ENCODE measurements at regions not wholly inside any gene's neighbourhood (a gene's known extent, or its start where the extent isn't known, plus 50 kb on each side); places are given as distances from the start of the nearest gene placed in this dataset.

DNA sequence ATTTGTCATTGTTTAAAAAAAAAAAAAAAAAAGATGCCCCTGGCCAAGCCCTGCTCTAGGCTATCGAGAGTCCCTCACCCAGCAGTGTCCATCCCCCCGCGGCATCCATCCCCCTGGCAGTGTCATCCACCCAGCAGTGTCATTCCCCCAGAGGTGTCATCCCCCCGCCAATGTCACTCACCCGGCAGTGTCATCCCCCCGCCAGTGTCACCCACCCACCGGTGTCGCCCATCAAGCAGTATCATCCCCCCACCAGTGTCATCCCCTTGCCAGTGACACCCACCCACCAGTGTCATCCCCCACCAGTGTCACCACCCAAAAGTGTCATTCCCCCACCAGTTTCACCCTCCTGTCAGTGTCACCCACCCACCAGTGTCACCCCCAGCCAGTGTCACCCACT lies 99.3 kb upstream of the PRR20G start:
- H4K20me1 ChIP-seq (ENCODE audit: insufficient read depth) = no peaks in the 10 kb centered on the region
- no peaks in the 10 kb centered on the region for H3K4me1 ChIP-seq (ENCODE audit: low read depth, poor library complexity, severe bottlenecking)
- no peak overlapping the region for H2AFZ ChIP-seq (ENCODE audit: low read depth)
- no peaks in the 10 kb centered on the region for H3K79me2 ChIP-seq (ENCODE audit: insufficient read depth, low read depth)
- H3K27ac ChIP-seq = no peak overlapping the region
- H3K27me3 ChIP-seq (ENCODE audit: insufficient read depth, low read depth) = no peaks in the 10 kb centered on the region; the same call in 1 of the 2 replicates
- H3K4me2 ChIP-seq = no peak overlapping the region
- no peak overlapping the region for H3K4me3 ChIP-seq (IDR thresholded peaks at IDR 0.05; ENCODE audit: insufficient read depth, low read depth, low read length)
- H3K9ac ChIP-seq = no peak overlapping the region
- TF ChIP-seq, protein P1, sequence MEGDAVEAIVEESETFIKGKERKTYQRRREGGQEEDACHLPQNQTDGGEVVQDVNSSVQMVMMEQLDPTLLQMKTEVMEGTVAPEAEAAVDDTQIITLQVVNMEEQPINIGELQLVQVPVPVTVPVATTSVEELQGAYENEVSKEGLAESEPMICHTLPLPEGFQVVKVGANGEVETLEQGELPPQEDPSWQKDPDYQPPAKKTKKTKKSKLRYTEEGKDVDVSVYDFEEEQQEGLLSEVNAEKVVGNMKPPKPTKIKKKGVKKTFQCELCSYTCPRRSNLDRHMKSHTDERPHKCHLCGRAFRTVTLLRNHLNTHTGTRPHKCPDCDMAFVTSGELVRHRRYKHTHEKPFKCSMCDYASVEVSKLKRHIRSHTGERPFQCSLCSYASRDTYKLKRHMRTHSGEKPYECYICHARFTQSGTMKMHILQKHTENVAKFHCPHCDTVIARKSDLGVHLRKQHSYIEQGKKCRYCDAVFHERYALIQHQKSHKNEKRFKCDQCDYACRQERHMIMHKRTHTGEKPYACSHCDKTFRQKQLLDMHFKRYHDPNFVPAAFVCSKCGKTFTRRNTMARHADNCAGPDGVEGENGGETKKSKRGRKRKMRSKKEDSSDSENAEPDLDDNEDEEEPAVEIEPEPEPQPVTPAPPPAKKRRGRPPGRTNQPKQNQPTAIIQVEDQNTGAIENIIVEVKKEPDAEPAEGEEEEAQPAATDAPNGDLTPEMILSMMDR (conservative IDR thresholded peaks at IDR 0.05; ENCODE audit: low read depth, low read length) = no peak
- H3K36me3 ChIP-seq (ENCODE audit: insufficient read depth) = no peaks in the 10 kb centered on the region

DNA sequence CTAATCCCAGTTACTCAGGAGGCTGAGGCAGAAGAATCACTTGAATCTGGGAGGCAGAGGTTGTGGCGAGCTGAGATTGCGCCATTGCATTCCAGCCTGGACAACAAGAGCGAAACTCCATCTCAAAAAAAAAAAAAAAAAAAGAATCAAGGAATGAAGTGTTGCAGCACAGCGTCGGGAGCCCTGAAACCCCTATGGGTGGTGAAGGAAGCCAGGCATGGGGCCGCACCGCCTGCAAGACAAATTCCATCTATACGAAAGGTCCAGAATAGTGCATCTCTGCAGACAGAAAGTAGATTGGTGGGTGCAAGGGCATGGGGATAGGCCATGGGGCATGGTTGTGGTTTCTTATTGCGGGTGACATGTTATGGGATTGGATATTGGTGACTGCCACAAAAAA lies 98.6 kb upstream of the PRR20G start:
- H3K4me2 ChIP-seq = no peak overlapping the region
- H3K27ac ChIP-seq = no peak overlapping the region
- H3K79me2 ChIP-seq (ENCODE audit: insufficient read depth, low read depth) = no peaks in the 10 kb centered on the region
- H3K4me1 ChIP-seq (ENCODE audit: low read depth, poor library complexity, severe bottlenecking) = no peaks in the 10 kb centered on the region
- no peak overlapping the region for H2AFZ ChIP-seq (ENCODE audit: low read depth)
- no peaks in the 10 kb centered on the region; the same call in 1 of the 2 replicates for H3K27me3 ChIP-seq (ENCODE audit: insufficient read depth, low read depth)
- H3K4me3 ChIP-seq (IDR thresholded peaks at IDR 0.05; ENCODE audit: insufficient read depth, low read depth, low read length) = no peak overlapping the region
- no peaks in the 10 kb centered on the region for H3K36me3 ChIP-seq (ENCODE audit: insufficient read depth)
- no peak overlapping the region for H3K9ac ChIP-seq
- no peaks in the 10 kb centered on the region for H4K20me1 ChIP-seq (ENCODE audit: insufficient read depth)
- TF ChIP-seq, protein P1 (conservative IDR thresholded peaks at IDR 0.05; ENCODE audit: low read depth, low read length) = no peak

DNA sequence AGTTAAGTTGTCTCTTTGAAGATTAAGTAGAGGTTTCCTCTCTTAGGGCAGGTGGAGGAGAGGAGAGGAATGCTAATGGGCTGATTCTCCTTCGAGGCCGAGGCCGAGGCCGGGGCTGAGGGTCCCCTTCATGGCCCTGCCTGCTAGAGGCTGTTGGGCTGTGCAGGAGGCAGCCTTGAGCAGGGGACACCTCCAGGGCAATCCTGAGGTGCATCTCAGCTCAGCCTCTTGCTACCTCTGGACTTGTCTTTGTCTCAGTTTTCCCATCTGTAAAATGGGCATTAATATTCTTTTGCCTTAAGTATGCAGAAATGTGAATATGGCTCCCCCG lies 97.7 kb upstream of the PRR20G start:
- no peak overlapping the region for H2AFZ ChIP-seq (ENCODE audit: low read depth)
- H3K4me1 ChIP-seq (ENCODE audit: low read depth, poor library complexity, severe bottlenecking) = no peaks in the 10 kb centered on the region
- no peak overlapping the region for H3K27ac ChIP-seq
- H3K9ac ChIP-seq = no peak overlapping the region
- no peak overlapping the region for H3K4me3 ChIP-seq (IDR thresholded peaks at IDR 0.05; ENCODE audit: insufficient read depth, low read depth, low read length)
- no peaks in the 10 kb centered on the region; the same call in 1 of the 2 replicates for H3K27me3 ChIP-seq (ENCODE audit: insufficient read depth, low read depth)
- no peaks in the 10 kb centered on the region for H3K79me2 ChIP-seq (ENCODE audit: insufficient read depth, low read depth)
- H4K20me1 ChIP-seq (ENCODE audit: insufficient read depth) = no peaks in the 10 kb centered on the region
- TF ChIP-seq, protein P1 (conservative IDR thresholded peaks at IDR 0.05; ENCODE audit: low read depth, low read length) = no peak
- H3K4me2 ChIP-seq = no peak overlapping the region
- H3K36me3 ChIP-seq (ENCODE audit: insufficient read depth) = no peaks in the 10 kb centered on the region

DNA sequence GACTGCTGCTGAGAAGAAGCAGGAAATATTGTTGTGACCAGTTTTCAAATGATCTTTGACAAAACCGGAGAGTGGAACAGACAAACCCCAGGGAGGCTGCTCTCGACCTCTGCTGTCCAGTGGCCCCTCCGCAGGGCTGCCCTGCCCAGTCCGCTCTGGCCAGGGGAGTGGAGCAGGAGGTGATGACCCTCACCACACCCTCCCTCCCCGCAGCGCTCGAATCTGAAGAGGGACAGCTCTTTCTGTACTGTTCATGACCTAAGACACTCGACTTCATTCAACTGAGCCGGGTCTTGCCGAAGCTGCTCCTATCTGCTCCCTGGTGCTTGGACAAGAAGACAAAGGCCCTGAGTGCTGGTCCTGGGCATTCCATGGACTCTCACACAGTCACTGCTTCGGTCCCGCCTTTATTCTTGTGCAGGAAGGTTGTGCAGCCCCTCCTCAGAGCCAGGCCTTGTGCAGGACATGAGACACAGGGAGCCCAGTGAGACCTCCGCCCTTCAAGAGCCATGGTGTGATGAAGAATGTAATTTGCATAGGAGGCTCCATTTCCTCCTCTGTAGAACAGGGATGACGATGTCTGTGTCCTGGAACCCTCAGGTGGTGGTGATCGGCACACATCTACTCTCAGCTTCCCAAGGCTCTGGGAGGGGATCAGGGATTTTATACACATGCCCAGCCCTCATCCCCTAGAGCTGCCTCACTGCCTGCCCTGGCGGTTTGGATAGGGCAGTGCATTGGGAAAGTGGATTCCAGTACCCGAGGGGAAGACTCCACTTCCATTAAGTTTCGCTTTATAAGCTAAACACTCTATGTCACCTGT lies 97.1 kb upstream of the PRR20G start:
- Histone ChIP-seq H3K36me3 (ENCODE audit: insufficient read depth) (no peaks in the 10 kb centered on the region), H3K27me3 (ENCODE audit: insufficient read depth, low read depth) (no peaks in the 10 kb centered on the region; the same call in 1 of the 2 replicates), H3K4me3 (IDR thresholded peaks at IDR 0.05; ENCODE audit: insufficient read depth, low read depth, low read length) (no peak overlapping the region), H3K9ac (no peak overlapping the region), H3K27ac (no peak overlapping the region), H4K20me1 (ENCODE audit: insufficient read depth) (no peaks in the 10 kb centered on the region), H3K4me2 (no peak overlapping the region), H3K4me1 (ENCODE audit: low read depth, poor library complexity, severe bottlenecking) (no peaks in the 10 kb centered on the region), H3K79me2 (ENCODE audit: insufficient read depth, low read depth) (no peaks in the 10 kb centered on the region), H2AFZ (ENCODE audit: low read depth) (no peak overlapping the region)
- TF ChIP-seq, protein P1 (conservative IDR thresholded peaks at IDR 0.05; ENCODE audit: low read depth, low read length) = no peak
